Chondrocyte (in vitro differentiated cells): ENCODE measurements at regions not wholly inside any gene's neighbourhood (a gene's known extent, or its start where the extent isn't known, plus 50 kb on each side); places are given as distances from the start of the nearest gene placed in this dataset.

Source experiments
- DNase-seq: peaks from one replicate; pipeline ENCODE4 v3.0.0; 2021; ENCODE audit warnings: mixed read lengths, low spot score
- H3K27ac Mint-ChIP-seq: one replicate; pipeline ENCODE4 v1.8.0; 2021; ENCODE audit warnings: mild to moderate bottlenecking, moderate library complexity, mixed read lengths; ENCODE audit not compliant: unreplicated experiment
- H3K27me3 Mint-ChIP-seq: 2 replicates; pipeline ENCODE4 v1.8.0; 2021; ENCODE audit warnings: low read depth, mixed read lengths
- H3K36me3 Mint-ChIP-seq: 2 replicates; pipeline ENCODE4 v1.8.0; 2021; ENCODE audit warnings: low read depth, mixed read lengths
- H3K4me1 Mint-ChIP-seq: 2 replicates; pipeline ENCODE4 v1.8.0; 2021; ENCODE audit warnings: low read depth, mild to moderate bottlenecking, mixed read lengths
- H3K4me3 Mint-ChIP-seq: one replicate; pipeline ENCODE4 v1.8.0; 2021; ENCODE audit warnings: mild to moderate bottlenecking, moderate library complexity, mixed read lengths; ENCODE audit not compliant: unreplicated experiment
- H3K9me3 Mint-ChIP-seq: 2 replicates; pipeline ENCODE4 v1.8.0; 2021; ENCODE audit warnings: low read depth, mixed read lengths
- TF ChIP-seq, protein P1 (sequence below): fragments of 200-600 bp; sonication (generic); IDR thresholded peaks from 2 replicates; pipeline ENCODE4 v1.5.0; 2021; ENCODE audit warnings: antibody characterized with exemption, mild to moderate bottlenecking, moderate library complexity

DNA sequence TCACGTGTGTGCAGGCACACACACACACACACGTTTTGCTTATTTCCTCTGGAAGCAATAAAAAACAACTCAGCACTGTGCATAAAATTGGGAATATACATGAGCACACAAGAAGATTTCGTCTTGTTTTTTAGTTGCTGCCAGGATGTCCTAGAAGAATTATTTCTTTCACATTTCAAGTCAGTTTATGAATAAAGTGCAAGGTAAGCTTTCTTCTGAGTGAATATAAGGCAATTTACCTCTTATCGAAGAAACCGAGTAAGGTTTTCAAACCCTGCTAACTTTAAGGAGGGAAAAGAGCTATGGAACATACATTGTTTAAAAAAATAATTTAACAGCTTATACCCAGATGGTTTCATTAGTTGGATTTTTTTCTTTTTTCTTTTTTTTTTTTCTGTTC lies 855.4 kb upstream of the NR2F2 start:
- Mint-ChIP-seq H3K9me3 (no peaks in the 10 kb centered on the region), H3K4me1 (peaks cover 30% of the 10 kb centered on the region), H3K27ac (no peak overlapping the region), H3K36me3 (no peaks in the 10 kb centered on the region), H3K4me3 (no peak overlapping the region), H3K27me3 (no peaks in the 10 kb centered on the region)
- no peak for DNase-seq
- TF ChIP-seq, protein P1, sequence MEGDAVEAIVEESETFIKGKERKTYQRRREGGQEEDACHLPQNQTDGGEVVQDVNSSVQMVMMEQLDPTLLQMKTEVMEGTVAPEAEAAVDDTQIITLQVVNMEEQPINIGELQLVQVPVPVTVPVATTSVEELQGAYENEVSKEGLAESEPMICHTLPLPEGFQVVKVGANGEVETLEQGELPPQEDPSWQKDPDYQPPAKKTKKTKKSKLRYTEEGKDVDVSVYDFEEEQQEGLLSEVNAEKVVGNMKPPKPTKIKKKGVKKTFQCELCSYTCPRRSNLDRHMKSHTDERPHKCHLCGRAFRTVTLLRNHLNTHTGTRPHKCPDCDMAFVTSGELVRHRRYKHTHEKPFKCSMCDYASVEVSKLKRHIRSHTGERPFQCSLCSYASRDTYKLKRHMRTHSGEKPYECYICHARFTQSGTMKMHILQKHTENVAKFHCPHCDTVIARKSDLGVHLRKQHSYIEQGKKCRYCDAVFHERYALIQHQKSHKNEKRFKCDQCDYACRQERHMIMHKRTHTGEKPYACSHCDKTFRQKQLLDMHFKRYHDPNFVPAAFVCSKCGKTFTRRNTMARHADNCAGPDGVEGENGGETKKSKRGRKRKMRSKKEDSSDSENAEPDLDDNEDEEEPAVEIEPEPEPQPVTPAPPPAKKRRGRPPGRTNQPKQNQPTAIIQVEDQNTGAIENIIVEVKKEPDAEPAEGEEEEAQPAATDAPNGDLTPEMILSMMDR: no peak

DNA sequence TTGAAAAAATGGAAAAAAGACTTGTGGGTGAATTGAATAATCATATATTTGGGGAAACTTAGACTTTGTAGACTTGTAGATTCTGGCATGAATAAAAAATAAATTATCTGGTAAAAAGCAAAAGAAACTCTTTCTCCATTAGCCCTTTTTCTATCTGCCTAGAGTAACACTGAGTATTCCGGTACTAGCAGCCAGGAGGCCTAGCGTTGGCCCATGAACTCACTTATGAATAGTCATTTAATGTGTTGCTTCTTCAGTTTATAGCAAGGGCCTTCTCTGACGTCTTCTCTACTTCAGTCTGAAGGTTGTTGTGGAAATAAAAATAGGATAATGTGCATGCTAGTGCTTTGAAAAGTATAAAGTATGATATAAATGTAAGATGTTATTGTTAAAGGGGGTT lies 851.2 kb upstream of the NR2F2 start:
- Mint-ChIP-seq H3K27ac (no peak overlapping the region), H3K36me3 (peaks cover under 1% of the 10 kb centered on the region), H3K27me3 (no peaks in the 10 kb centered on the region), H3K4me3 (no peak overlapping the region), H3K9me3 (peaks cover 9% of the 10 kb centered on the region), H3K4me1 (peaks cover 10% of the 10 kb centered on the region)
- no peak for DNase-seq
- TF ChIP-seq, protein P1: peak; percentile 14

DNA sequence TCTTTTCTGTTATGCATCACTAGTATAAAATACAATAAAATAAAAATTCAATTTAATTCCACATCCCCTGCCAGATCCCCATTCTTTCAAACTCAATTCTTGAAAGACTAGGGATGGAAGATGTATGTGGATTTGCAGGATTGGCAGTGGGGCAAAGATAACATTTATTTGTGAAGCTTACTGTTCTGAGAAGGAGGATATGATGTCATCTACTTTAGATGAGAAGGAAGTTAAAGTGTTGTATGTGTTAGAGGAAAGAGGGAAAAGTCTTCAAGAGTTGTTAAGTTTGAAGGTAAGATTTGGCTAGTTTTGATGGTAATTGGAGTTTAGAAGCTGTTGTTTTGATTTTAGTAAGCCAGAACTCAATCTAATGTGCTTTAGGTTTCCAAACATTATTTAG lies 845.1 kb upstream of the NR2F2 start:
- Mint-ChIP-seq H3K27me3 (no peaks in the 10 kb centered on the region), H3K9me3 (peaks cover 21% of the 10 kb centered on the region), H3K36me3 (peaks cover 4% of the 10 kb centered on the region)

DNA sequence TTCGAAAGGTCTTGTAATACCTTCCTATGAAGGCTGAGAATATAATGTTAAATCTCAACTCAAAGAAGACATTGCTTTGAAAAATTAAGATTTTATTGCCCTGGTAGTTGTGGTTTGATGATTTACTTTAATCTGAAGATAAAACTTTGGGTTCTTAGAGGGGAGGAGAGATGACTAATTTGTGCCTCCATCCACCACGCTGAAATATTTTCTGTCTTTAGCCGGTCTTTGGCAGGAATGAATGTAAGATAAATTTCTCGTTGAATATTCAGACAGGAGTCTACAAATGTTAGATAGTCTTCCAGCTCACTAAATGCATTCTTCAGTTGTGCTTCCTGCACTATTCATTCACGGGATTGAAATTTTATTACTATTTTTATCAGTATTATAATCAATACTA lies 844.3 kb upstream of the NR2F2 start:
- TF ChIP-seq, protein P1: no peak
- Mint-ChIP-seq H3K4me3 (no peak overlapping the region), H3K4me1 (no peaks in the 10 kb centered on the region), H3K27ac (no peak overlapping the region), H3K27me3 (no peaks in the 10 kb centered on the region), H3K9me3 (peaks cover 21% of the 10 kb centered on the region), H3K36me3 (peaks cover 4% of the 10 kb centered on the region)
- DNase-seq: no peak

More for the DNA sequence above, 845.1 kb upstream of the NR2F2 start:
- DNase-seq: no peak
- no peak overlapping the region for H3K4me3 Mint-ChIP-seq
- H3K27ac Mint-ChIP-seq: no peak overlapping the region
- no peaks in the 10 kb centered on the region for H3K4me1 Mint-ChIP-seq
- TF ChIP-seq, protein P1: no peak

DNA sequence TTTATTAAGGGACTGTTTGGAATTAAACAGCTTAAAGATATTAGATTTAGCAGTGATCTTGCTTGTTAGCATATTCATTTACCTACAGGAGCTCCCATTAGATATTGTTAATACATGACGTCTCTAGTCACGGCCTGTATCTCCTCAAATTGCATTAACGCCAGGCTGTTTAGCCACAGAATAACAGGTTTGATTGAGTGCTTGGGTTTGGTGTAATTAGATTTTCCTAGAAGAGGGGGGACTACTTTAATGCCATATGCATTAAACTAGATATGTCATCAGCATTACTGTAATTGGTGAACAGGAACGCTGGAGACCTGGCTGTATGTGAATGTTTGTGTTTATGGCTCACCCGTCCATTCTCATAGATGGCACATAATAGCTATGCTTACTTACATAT lies 841.4 kb upstream of the NR2F2 start:
- Mint-ChIP-seq H3K9me3 (peaks cover 13% of the 10 kb centered on the region), H3K27ac (no peak overlapping the region)

More for the DNA sequence above, 841.4 kb upstream of the NR2F2 start:
- Mint-ChIP-seq H3K36me3 (peaks cover 4% of the 10 kb centered on the region), H3K4me1 (no peaks in the 10 kb centered on the region), H3K4me3 (no peak overlapping the region), H3K27me3 (no peaks in the 10 kb centered on the region)
- DNase-seq: no peak
- TF ChIP-seq, protein P1: no peak
